ENCODE measurements at regions not wholly inside any gene's neighbourhood (a gene's known extent, or its start where the extent isn't known, plus 50 kb on each side); places are given as distances from the start of the nearest gene placed in this dataset.

- H3K27ac ChIP-seq = no peak overlapping the region
- TF ChIP-seq CTCF (IDR thresholded peaks at IDR 0.05) (no peak), ZFX (IDR thresholded peaks at IDR 0.05; ENCODE audit: borderline replicate concordance) (no peak)
Measured at GRCh38 chr1:113241237-113241636, 149.1 kb upstream of the MAGI3 start.

- TF ChIP-seq CTCF (IDR thresholded peaks at IDR 0.05) = no peak
- TF ChIP-seq ZFX (IDR thresholded peaks at IDR 0.05; ENCODE audit: borderline replicate concordance) = no peak
- no peak overlapping the region for H3K27ac ChIP-seq
Measured at GRCh38 chr1:113242481-113242880, 147.8 kb upstream of the MAGI3 start.

GRCh38 chr1:113243529-113243928 is 146.8 kb upstream of the MAGI3 start:
- TF ChIP-seq CTCF (IDR thresholded peaks at IDR 0.05) (no peak), ZFX (IDR thresholded peaks at IDR 0.05; ENCODE audit: borderline replicate concordance) (no peak)
- H3K27ac ChIP-seq = no peak overlapping the region

GRCh38 chr1:113244112-113244820 is 146.0 kb upstream of the MAGI3 start:
- H3K27ac ChIP-seq = no peak overlapping the region
- no peak for TF ChIP-seq CTCF (IDR thresholded peaks at IDR 0.05)

- no peak overlapping the region for H3K27ac ChIP-seq
- TF ChIP-seq CTCF (IDR thresholded peaks at IDR 0.05) = no peak
- TF ChIP-seq ZFX (IDR thresholded peaks at IDR 0.05; ENCODE audit: borderline replicate concordance) = no peak
Measured at GRCh38 chr1:113245252-113245651, 145.1 kb upstream of the MAGI3 start.

GRCh38 chr1:113246929-113247328 is 143.4 kb upstream of the MAGI3 start:
- no peak overlapping the region for H3K27ac ChIP-seq
- no peak for TF ChIP-seq ZFX (IDR thresholded peaks at IDR 0.05; ENCODE audit: borderline replicate concordance)
- no peak for TF ChIP-seq CTCF (IDR thresholded peaks at IDR 0.05)

- H3K27ac ChIP-seq = no peak overlapping the region
- TF ChIP-seq CTCF (IDR thresholded peaks at IDR 0.05) (no peak), ZFX (IDR thresholded peaks at IDR 0.05; ENCODE audit: borderline replicate concordance) (no peak)
Measured at GRCh38 chr1:113247355-113247754, 143.0 kb upstream of the MAGI3 start.
